ENCODE measurements at regions not wholly inside any gene's neighbourhood (a gene's known extent, or its start where the extent isn't known, plus 50 kb on each side); places are given as distances from the start of the nearest gene placed in this dataset.
"Not testable (repeated sequence)": the region's sequence is repeated elsewhere in the genome, so short reads cannot be mapped to it uniquely, and the experiment has no call there.

DNA sequence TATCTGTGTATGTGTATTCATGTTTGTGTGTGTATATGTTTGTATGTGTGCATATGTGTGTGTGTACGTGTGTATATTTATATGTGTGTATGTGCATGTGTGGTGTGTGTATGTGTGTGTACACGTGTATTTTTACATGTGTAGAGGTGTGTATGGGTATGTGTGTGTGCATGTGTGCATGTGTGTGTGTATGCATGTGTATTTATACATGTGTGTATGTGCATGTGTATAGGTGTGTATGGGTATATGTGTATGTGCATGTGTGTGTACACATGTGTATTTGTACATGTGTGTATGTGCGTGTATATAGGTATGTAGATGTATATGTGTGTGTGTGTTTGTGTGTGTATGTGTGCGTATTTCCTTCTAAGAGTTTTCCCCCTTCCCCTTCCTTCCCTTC, 207.7 kb upstream of the ATP6AP2 start:
- no peak for DNase-seq (ENCODE audit: low read depth)

GRCh38 chrX:40371376-40371775, 209.4 kb upstream of the ATP6AP2 start:
- DNase-seq (ENCODE audit: low read depth): no peak

GRCh38 chrX:40368611-40369061, 212.1 kb upstream of the ATP6AP2 start:
- no peak for DNase-seq (ENCODE audit: low read depth)

DNA sequence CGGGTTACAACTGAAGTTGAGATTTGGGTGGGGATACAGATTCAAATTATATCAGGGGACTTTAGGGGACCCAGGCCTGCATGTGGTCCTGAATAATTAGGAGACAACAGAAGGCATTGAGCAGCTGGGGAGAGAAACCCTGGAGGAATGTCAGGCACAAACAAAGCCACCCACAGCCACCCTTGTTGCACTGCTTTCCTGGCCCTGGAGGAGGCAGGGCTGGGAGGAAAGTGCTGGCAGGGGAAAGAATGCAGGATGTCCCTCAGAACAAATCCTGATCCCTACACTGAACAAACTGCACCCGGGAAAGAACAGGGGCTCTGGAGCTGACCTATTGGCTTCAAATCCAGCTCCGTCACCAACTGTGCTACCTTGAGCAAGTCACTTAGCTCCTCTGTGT, 214.1 kb upstream of the ATP6AP2 start:
- no peak for DNase-seq (ENCODE audit: low read depth)

- not testable (repeated sequence) for DNase-seq (ENCODE audit: low read depth)
Observed at GRCh38 chrX:40362291-40362690, 218.5 kb upstream of the ATP6AP2 start.

- no peak for DNase-seq (ENCODE audit: low read depth)
Observed at GRCh38 chrX:40360557-40360956, 220.2 kb upstream of the ATP6AP2 start.

- DNase-seq (ENCODE audit: low read depth): no peak
Observed at GRCh38 chrX:40359593-40359992, 221.2 kb upstream of the ATP6AP2 start.

DNA sequence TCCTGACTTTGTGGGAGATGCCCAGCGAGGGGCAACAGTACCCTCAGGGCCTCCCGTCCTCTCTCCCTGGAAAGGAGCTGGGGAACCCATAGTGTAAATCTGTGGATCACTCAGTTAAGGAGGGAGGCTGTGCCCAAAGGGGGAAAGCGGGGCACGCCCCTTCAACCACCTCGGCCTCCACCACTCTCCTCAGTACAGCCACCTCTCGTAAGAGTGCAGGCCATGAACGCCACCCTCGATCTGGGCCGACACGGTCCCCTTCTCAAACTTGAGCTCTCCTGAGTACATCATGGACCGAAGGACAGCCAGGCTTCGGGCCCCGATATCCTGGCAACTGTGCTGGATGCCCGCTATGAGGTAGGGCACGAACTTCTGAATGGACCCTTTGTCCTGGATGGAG, 221.8 kb upstream of the ATP6AP2 start:
- no peak for DNase-seq (ENCODE audit: low read depth)

DNA sequence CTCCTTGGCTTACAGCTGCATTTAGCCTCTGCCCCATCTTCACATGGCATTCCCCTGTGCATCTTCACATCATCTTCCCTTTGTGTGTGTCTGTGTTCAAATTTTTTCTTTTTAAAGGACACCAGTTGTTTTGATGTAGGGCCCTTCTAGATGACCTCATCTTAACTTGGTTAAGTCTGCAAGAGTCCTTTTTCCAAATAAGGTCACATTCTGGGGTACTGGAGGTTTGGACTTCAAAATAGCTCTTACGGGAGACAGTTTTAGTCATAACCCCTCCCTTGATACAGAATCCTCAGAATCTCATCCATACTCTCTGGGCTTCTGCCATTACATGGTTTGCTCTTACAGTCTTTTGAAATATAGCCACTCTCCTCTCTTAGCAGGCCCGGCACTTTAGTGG, 231.5 kb upstream of the ATP6AP2 start:
- no peak for DNase-seq (ENCODE audit: low read depth)

DNA sequence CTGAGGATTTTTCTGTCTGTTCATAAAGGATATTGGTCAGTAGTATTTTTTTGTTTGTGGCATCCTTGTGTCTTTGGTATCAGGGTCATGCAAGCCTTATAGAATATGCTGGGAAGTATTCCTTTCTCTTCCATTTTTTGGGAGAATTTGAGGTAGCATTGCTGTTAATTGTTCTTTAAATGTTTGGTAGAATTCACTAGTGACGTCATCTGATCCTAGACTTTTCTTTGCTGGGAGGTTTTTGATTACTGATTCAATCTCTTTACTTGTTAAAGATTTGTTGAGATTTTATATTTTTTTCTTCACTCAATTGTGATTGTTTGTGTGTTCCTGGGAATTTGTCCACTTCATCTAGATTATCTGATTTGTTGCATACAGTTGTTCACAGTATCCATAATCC, 234.4 kb upstream of the ATP6AP2 start:
- DNase-seq (ENCODE audit: low read depth): no peak

DNA sequence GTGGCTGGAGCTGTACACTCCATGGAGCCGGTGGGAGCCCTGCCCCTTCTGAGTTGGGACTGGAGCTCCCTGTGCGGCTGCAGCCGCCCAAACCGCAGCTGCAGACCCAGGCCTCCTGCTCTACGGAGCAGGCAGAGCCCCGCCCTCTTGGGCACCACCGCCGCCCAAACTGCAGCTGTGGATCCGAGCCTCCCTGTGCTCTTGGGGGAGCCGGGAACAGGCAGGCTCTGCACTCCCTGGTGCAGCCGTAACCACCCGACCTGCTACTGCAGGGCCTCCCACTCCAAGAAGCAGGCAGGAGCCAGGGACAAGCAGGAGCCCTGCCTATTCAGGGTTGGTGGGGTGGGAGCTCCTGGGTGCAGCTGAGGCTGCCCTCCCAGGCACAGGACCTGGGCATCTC, 237.5 kb upstream of the ATP6AP2 start:
- DNase-seq (ENCODE audit: low read depth): no peak

DNA sequence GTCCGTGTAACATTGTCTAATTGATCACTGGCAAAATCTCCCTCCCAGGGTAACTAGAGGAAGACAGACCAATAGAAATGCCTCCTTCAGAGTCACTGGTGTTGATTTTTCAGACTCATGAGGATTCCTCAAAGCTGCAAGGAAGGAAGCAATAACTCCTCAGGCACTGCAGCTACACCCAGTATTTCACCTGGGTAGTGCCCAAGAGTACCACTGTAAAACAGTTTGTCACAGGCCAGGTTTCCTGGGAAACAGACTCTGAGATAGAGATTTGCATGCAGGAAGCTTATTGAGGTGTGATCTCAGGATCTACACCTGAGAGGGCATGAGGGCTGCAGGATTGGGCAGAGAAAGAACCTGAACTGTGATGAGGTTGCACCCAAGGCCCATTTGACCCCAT, 240.7 kb upstream of the ATP6AP2 start:
- DNase-seq (ENCODE audit: low read depth): no peak

DNA sequence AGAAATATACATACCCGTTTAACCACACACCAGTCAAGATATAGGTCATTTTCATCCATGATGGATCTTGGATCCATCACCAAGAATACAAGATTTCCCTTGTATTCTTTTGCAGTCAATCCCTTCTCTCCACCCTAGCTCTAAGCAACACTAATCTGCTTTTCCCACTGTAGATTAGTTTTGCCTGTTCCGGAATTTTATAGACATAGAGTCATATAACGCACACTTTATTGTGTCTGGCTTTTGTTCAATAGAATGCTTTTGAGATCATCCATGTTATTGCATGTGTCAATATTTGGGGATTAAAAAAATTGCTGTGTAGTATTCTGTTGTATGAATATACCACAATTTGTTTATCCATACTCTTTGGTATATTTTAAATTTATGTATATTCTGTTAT, 235.6 kb upstream of the BCOR start:
- no peak for DNase-seq (ENCODE audit: low read depth)

DNA sequence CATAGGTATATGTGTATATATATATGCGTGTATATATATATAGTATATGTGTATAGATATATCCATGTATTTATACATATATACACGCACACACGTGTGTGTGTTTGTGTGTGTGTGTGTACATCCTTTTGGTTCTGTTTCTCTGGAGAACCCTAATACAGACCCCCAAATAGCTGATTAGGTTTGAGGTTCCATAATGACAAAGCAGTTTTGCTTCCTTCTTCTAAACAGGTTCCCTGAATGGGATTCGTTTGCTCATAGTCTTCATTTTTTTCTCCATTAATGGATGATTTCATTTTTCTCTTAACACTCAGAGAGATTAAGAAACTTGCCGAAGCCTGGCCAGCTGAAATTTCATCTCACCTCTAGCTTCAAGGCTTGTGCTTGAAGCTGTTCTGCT, 234.0 kb upstream of the BCOR start:
- DNase-seq (ENCODE audit: low read depth): no peak

- DNase-seq (ENCODE audit: low read depth): no peak
Observed at GRCh38 chrX:40331353-40331752, 233.6 kb upstream of the BCOR start.

DNA sequence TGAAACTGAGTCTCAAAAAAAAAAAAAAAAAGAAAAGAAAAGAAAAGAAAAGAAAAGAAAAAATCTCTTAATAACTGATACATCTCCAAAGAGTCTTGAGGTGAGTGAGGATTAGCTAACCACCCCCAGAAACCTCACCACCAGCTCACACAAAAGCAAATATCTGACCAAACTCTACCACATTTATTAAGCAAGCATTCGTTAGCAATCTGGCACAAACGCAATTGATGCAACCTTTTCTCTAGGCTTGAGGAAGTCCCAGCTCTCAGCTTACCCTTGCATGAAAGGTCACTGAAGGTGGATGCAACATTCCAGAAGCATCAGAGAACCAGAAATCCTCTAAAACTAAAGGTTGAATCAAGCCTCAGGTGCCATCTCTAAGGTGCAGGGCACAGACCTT, 231.9 kb upstream of the BCOR start:
- no peak for DNase-seq (ENCODE audit: low read depth)

- DNase-seq (ENCODE audit: low read depth): no peak
Observed at GRCh38 chrX:40327085-40327484, 229.3 kb upstream of the BCOR start.

- DNase-seq (ENCODE audit: low read depth): no peak
Observed at GRCh38 chrX:40326186-40326965, 228.6 kb upstream of the BCOR start.

- DNase-seq (ENCODE audit: low read depth): no peak
Observed at GRCh38 chrX:40325161-40325560, 227.4 kb upstream of the BCOR start.

DNA sequence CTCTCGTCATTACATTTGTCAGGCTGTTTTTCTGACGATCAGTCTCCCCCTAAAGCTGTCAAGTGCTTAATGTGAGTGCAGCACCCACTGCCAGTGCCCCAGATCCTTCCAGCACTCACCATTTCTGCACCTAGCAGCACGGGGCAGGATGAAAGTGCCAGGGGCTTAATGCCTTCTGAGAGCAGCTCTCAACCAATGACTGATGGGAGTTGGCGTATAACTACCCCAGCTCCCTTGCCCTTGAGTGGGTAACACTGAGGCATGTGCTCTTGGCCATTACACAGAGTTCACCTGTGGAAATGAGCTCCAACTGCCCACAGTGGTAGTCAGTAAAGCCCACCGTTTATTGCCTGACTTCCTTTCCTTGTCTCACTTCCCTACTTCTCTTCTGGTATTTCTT, 226.2 kb upstream of the BCOR start:
- no peak for DNase-seq (ENCODE audit: low read depth)

GRCh38 chrX:40320819-40321218, 223.1 kb upstream of the BCOR start:
- DNase-seq (ENCODE audit: low read depth): no peak

- DNase-seq (ENCODE audit: low read depth): no peak
Observed at GRCh38 chrX:40318801-40319200, 221.0 kb upstream of the BCOR start.

GRCh38 chrX:40318076-40318475, 220.3 kb upstream of the BCOR start:
- no peak for DNase-seq (ENCODE audit: low read depth)

GRCh38 chrX:40316502-40316901, 218.7 kb upstream of the BCOR start:
- DNase-seq (ENCODE audit: low read depth): no peak

All from iris pigment epithelial cell (primary cell).